Middle frontal gyrus (tissue), 1 donor: ENCODE measurements at regions not wholly inside any gene's neighbourhood (a gene's known extent, or its start where the extent isn't known, plus 50 kb on each side); places are given as distances from the start of the nearest gene placed in this dataset.

Source experiments
- DNase-seq: peaks from one replicate; pipeline ENCODE4 v3.0.0-alpha.2; 2015; ENCODE audit warnings: low spot score; ENCODE audit errors: extremely low spot score

GRCh38 chr10:59595593-59595992 is 114.1 kb downstream of the SLC16A9 start:
- no peak for DNase-seq

- DNase-seq, result no peak
These were observed 115.9 kb downstream of the SLC16A9 start for GRCh38 chr10:59593768-59594167.

DNA sequence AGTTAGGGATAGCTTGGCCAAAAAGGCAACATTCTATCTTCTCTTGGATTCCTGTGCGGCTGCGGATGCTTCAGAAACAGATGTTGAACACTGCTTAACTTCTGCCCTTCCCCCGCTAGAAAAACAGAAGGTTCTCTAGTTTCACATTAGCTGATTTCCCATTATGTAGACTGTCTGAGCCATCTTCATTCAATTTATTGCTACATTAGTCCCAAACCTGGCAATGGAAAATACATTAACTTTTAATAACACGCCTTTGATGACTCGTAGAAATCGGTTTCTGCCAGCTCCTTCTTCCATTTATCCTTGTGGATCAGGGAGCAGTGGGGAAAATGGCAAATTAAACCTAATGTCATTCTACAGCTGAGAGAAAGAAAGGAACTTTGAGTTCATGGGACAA is 119.9 kb downstream of the SLC16A9 start:
- DNase-seq, result no peak

DNA sequence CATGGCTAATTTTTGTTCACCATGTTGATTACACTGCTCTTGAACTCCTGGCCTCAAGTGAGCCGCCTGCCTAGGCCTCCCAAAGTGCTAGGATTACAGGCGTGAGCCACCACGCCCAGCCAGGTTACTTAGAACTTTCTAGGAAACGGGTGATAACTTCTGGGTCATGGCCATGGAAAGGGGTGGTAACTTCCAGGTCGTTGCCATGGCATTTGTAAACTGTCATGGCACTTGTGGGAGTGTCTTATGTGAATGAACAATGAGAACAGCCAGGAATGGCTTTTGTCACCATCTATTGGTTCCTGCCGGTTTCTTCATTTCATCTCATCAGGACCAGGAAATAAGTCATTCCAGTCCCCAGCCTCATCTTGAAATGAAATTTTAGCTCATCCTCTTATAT is 120.9 kb downstream of the SLC16A9 start:
- no peak for DNase-seq

DNA sequence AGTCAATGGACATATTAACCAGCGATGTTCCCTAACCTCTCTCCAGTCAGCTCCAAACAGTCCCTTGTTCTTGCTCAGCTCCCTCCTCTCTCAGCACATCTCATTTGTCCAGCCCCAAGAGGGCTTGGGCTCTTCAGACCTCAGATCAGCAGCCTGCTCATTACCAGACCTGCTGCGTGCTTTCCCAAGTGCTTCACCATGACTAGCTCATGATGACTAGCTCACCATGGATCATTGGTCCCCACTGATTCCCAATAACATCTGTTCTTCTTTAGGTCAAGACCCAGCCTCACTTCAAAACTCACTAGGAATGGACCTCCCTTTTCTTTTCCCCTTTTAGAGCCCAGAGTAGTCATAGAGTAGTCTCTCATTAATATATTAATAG is 121.9 kb downstream of the SLC16A9 start:
- no peak for DNase-seq

DNA sequence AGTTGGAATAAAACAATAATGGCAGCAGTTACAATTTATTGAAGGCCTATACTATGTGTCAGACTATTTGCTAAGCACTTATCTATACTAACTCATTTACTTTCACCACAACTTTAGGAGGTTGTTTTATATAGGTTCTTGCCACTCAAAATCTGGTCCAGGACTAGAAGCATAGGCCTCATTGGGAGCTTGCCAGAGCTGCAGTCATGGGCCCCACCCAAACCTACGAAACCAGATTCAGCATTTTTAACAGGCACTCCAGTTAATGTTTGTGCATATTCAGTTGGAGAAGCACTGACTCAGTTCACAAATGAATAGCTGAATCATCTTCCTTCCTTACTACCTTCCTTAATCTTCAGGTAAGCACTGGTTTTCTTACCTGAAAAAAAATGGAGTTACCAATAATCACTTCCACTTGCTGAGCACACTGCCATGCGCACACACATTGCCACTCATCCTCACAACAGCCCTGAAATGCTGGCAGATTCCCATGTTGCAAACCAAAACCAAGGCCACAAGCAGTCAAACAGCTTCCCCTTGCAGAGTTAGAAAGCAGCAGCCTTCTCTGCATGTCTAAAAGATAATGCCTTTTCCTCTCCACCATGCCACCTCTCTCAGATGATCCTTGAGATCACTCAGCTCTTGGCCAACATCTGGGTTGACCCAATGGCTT is 122.4 kb downstream of the SLC16A9 start:
- DNase-seq, result no peak

GRCh38 chr10:59586407-59586891 is 123.2 kb downstream of the SLC16A9 start:
- DNase-seq, result no peak

DNA sequence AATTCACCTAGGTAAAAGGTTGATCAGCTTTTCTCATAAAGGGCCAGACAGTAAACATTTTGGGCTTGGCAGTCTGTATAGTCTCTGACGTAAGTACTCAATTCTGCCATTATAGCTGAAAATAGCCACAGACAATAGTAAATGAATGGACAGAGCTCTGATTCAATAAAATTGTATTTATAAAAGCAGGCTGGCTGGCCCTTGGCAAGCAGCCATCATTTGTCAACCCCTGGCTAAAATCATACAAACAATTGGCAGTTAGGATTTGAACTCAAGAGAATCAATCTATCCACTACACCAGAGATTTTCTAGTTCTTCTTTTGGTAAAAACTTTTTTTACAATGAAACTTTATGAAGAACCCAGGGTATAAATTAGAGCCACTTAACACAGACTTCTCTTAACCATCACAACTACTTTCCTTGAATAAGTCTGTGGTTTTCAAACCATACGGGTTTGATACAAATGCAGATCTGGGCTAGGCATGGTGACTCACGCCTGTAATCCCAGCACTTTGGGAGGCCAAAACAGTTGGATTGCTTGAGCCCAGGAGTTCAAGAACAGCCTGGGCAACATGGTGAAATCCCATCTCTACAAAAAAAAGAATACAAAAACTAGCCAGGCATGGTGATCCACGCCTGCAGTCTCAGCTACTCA is 124.5 kb downstream of the SLC16A9 start:
- DNase-seq, result no peak

DNA sequence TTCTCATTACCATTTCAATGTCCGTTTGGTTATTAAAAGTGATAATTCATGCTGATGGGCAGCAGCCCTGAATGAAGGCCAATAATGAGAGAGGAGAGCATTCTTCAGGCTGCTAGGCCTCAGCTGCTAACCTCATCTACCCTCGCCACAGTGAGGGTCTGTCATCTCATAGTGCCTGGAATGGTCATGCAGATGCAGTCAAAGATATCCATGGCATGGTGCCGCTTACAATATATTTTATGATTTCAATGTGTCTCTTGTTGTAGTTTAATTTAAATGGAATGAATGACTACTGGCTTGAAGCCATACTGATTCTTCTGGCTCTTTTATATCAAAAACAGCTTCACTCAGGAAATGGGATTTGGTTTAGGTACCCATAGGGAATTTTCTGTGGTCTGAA is 126.9 kb downstream of the SLC16A9 start:
- no peak for DNase-seq

- DNase-seq, result no peak
These were observed 127.6 kb downstream of the SLC16A9 start for GRCh38 chr10:59582058-59582457.

GRCh38 chr10:59580026-59580863 is 129.4 kb downstream of the SLC16A9 start:
- DNase-seq, result peak; percentile 54

GRCh38 chr10:59578741-59579140 is 130.9 kb downstream of the SLC16A9 start:
- DNase-seq, result no peak

- no peak for DNase-seq
These were observed 131.7 kb downstream of the SLC16A9 start for GRCh38 chr10:59577984-59578383.

GRCh38 chr10:59575269-59575668 is 134.4 kb downstream of the SLC16A9 start:
- DNase-seq, result no peak

GRCh38 chr10:59563531-59563930 is 146.1 kb downstream of the SLC16A9 start:
- DNase-seq, result no peak

DNA sequence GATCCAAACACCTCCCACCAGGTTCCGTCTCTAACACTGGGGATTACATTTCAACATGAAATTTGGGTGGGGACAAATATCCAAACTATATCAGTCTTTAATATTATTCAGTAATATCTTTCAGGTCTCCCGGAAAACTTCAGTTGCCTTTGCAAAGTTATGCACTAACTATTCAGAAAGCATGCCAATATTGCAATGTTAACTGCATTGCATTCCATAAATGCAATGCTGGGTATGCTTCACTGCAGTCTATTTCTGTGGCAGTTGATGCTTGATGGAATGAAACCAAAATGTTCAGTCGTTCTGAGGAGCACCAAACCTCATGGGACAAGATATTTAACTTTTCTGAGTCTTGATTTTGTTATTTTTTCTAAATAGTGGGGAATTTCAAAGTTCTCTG is 147.5 kb downstream of the SLC16A9 start:
- no peak for DNase-seq

DNA sequence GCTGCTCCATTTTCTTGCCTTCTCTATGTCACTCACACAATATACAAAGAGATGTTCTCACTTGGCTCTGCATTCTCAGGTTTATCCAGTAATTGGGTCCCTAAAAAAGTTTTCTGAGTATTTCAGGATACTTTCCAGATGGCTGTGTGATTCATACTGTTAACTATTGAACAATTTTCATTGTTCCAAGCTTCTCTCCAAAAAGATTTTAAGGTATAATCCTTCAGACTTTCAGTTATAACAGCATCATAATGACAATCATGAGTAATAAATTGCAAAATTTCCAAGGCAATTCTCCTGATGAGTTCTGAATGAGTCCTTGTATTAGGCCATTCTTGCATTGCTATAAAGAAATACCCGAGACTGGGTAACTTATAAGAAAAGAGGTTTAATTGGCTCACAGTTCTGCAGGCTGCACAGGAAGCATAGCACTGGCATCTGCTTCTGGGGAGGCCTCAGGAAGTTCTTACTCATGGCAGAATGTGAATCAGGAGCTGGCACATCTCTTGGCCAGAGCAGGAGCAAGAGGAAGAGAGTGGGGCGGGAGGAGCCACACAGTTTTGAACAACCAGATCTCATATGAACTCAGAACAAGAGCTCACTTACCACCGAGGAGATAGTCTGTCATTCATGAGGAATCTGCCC is 148.1 kb downstream of the SLC16A9 start:
- DNase-seq, result no peak

GRCh38 chr10:59560990-59561389 is 148.7 kb downstream of the SLC16A9 start:
- DNase-seq, result no peak

DNA sequence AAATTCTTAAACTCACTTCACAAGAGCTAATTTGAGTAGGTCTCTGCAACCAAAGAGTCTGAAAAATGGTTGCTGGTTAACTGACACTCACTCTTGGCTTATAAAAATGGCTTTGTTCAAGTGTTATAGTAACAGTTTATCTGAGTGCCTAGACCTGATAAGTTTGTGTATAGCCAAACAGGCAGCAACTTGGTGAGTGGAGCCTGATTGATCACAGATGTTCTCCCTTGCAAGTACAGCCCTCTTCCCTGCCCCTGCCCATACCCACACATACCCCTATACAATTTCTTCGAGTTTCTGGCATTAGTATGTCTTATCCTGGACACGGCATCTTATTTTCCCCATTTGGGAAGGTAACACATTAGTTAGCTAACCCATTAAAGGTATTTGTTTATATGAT is 149.5 kb downstream of the SLC16A9 start:
- DNase-seq, result no peak

DNA sequence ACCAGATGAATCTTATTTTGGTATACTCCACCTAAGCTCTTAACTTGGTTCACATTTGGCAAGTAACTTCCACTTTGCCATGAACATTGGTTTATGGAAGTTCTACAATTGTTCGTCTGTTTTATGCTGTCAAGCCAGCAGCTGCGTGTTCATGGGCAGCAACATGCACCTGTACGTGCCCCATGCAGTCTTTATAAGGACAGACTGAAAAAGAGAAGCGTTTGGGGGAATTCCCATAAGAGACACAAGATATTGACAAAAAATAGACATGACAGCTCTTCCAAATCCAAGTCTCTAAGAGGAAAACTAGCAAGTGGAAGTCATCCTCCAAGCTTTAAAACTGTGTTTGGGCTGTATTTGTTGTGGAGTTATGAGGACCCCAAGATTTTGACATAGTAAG is 151.6 kb downstream of the SLC16A9 start:
- no peak for DNase-seq

GRCh38 chr10:59557642-59558041 is 152.0 kb downstream of the SLC16A9 start:
- no peak for DNase-seq

DNA sequence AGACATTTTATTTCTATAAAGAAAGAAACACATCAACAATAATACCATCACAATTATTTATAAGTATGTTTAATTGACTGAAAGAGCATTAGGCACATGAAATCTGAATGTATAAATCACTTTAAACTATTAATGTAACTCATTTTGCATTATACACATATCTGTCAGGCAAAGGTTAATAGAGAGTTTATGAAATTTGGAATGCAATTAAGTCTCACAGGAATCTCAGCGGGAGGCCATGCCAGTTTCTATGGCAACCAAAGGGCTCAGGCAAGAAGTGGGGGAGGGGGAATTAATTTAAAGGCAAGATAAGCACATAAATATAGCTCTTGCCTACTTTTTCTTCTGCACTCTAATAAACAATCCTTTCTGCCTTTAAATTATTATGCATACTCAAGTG is 152.6 kb downstream of the SLC16A9 start:
- no peak for DNase-seq
